H9 (cell line): ENCODE measurements at regions not wholly inside any gene's neighbourhood (a gene's known extent, or its start where the extent isn't known, plus 50 kb on each side); places are given as distances from the start of the nearest gene placed in this dataset.

Experiments
- DNase-seq: peaks from one replicate; pipeline ENCODE4 v3.0.0-alpha.2; 2017
- H2AFZ ChIP-seq: one replicate; pipeline ENCODE4 v1.6.1; 2013; ENCODE audit warnings: mild to moderate bottlenecking, low read length, control low read depth, moderate library complexity
- H2AK5ac ChIP-seq: 2 replicates; pipeline ENCODE4 v1.6.1; 2013; ENCODE audit warnings: low read length, control low read depth, mixed read lengths; ENCODE audit not compliant: insufficient read length
- H2BK120ac ChIP-seq: one replicate; pipeline ENCODE4 v1.6.1; 2013; ENCODE audit warnings: low read depth, mild to moderate bottlenecking, low read length, control low read depth, inconsistent platforms; ENCODE audit not compliant: poor library complexity, severe bottlenecking
- H2BK12ac ChIP-seq: 2 replicates; pipeline ENCODE4 v1.6.1; 2013; ENCODE audit warnings: low read length, control low read depth, mixed read lengths, low read depth; ENCODE audit not compliant: insufficient read length
- H2BK15ac ChIP-seq: 2 replicates; pipeline ENCODE4 v1.6.1; 2013; ENCODE audit warnings: low read depth, low read length, control low read depth
- H2BK20ac ChIP-seq: one replicate; pipeline ENCODE4 v1.6.1; 2013; ENCODE audit warnings: low read depth, mild to moderate bottlenecking, low read length, control low read depth, inconsistent platforms; ENCODE audit not compliant: poor library complexity, severe bottlenecking
- H2BK5ac ChIP-seq: 2 replicates; pipeline ENCODE4 v1.6.1; 2013; ENCODE audit warnings: low read length, control low read depth, mixed read lengths; ENCODE audit not compliant: insufficient read length
- H3K14ac ChIP-seq: 2 replicates; pipeline ENCODE4 v1.6.1; 2013; ENCODE audit warnings: low read length, control low read depth; ENCODE audit not compliant: insufficient read depth
- H3K18ac ChIP-seq: 2 replicates; pipeline ENCODE4 v1.6.1; 2013; ENCODE audit warnings: low read depth, mild to moderate bottlenecking, mixed read lengths, low read length, control low read depth; ENCODE audit not compliant: insufficient read length
- H3K23ac ChIP-seq: 2 replicates; pipeline ENCODE4 v1.6.1; 2013; ENCODE audit warnings: low read length, control low read depth, mixed read lengths, low read depth; ENCODE audit not compliant: insufficient read length
- H3K23me2 ChIP-seq: 2 replicates; pipeline ENCODE4 v1.6.1; 2013; ENCODE audit warnings: low read depth, mild to moderate bottlenecking, mixed read lengths, low read length, control low read depth; ENCODE audit not compliant: insufficient read length, poor library complexity, severe bottlenecking
- H3K27ac ChIP-seq: 2 replicates; pipeline ENCODE4 v1.5.1; 2013; ENCODE audit warnings: low read length, control low read depth, mixed read lengths, low read depth; ENCODE audit not compliant: insufficient read length
- H3K27me3 ChIP-seq: 2 replicates; pipeline ENCODE4 v1.6.1; 2013; ENCODE audit warnings: low read length, control low read depth, inconsistent platforms; ENCODE audit not compliant: insufficient read depth
- H3K4ac ChIP-seq: 2 replicates; pipeline ENCODE4 v1.6.1; 2013; ENCODE audit warnings: low read depth, mild to moderate bottlenecking, control low read depth, inconsistent platforms, low read length, moderate library complexity
- H3K4me1 ChIP-seq: 2 replicates; pipeline ENCODE4 v1.6.1; 2013; ENCODE audit warnings: low read length, control low read depth, inconsistent platforms; ENCODE audit not compliant: insufficient read depth
- H3K4me2 ChIP-seq: 2 replicates; pipeline ENCODE4 v1.6.1; 2013; ENCODE audit warnings: low read length, control low read depth, mixed read lengths; ENCODE audit not compliant: insufficient read length, insufficient read depth
- H3K56ac ChIP-seq: 2 replicates; pipeline ENCODE4 v1.6.1; 2013; ENCODE audit warnings: low read depth, mild to moderate bottlenecking, mixed read lengths, low read length, control low read depth; ENCODE audit not compliant: insufficient read length
- H3K79me1 ChIP-seq: 2 replicates; pipeline ENCODE4 v1.6.1; 2013; ENCODE audit warnings: low read depth, mild to moderate bottlenecking, moderate library complexity, low read length, control low read depth, inconsistent platforms; ENCODE audit not compliant: insufficient read depth, poor library complexity, severe bottlenecking
- H3K79me2 ChIP-seq: 2 replicates; pipeline ENCODE4 v1.6.1; 2013; ENCODE audit warnings: low read length, control low read depth, inconsistent platforms; ENCODE audit not compliant: insufficient read depth
- H3K9ac ChIP-seq: 2 replicates; pipeline ENCODE4 v1.6.1; 2013; ENCODE audit warnings: low read length, control low read depth, mixed read lengths; ENCODE audit not compliant: insufficient read length; ENCODE audit errors: extremely low read depth
- H3K9me3 ChIP-seq: one replicate; pipeline ENCODE4 v1.6.1; 2013; ENCODE audit warnings: low read depth, low read length, inconsistent platforms; ENCODE audit not compliant: control insufficient read depth
- H3T11ph ChIP-seq: one replicate; pipeline ENCODE4 v1.6.1; 2013; ENCODE audit warnings: mild to moderate bottlenecking, low read length, control low read depth, inconsistent platforms
- H4K20me1 ChIP-seq: one replicate; pipeline ENCODE4 v1.6.1; 2013; ENCODE audit not compliant: control insufficient read depth, insufficient read length, insufficient read depth
- H4K5ac ChIP-seq: 2 replicates; pipeline ENCODE4 v1.6.1; 2013; ENCODE audit warnings: low read depth, mild to moderate bottlenecking, mixed read lengths, low read length, control low read depth; ENCODE audit not compliant: insufficient read length
- H4K8ac ChIP-seq: replicated peaks from 2 replicates; pipeline ENCODE4 v1.6.1; 2013; ENCODE audit warnings: low read length, control low read depth, mixed read lengths, low read depth; ENCODE audit not compliant: insufficient read length
- H4K91ac ChIP-seq: 2 replicates; pipeline ENCODE4 v1.6.1; 2013; ENCODE audit warnings: low read depth, mild to moderate bottlenecking, moderate library complexity, mixed read lengths, low read length, control low read depth; ENCODE audit not compliant: insufficient read length
- H3K27ac Mint-ChIP-seq, 3 experiments: 2 replicates in 2 of 3; 3 replicates in 1 of 3; pipeline ENCODE4 v1.8.0; 2020 to 2021; ENCODE audit warnings: mixed read lengths in 3 of 3, mild to moderate bottlenecking in 1 of 3, moderate library complexity in 1 of 3
- H3K27me3 Mint-ChIP-seq: 2 replicates; pipeline ENCODE4 v1.8.0; 2021; ENCODE audit warnings: low read depth, mild to moderate bottlenecking, moderate library complexity, mixed read lengths
- H3K36me3 Mint-ChIP-seq, 3 experiments: 2 replicates in 2 of 3; 3 replicates in 1 of 3; pipeline ENCODE4 v1.8.0; 2020 to 2021; ENCODE audit warnings: low read depth in 3 of 3, mixed read lengths in 3 of 3; ENCODE audit not compliant: insufficient read depth in 1 of 3
- H3K4me1 Mint-ChIP-seq, 2 experiments: 2 replicates each; pipeline ENCODE4 v1.8.0; 2020; ENCODE audit warnings: mixed read lengths in 2 of 2
- H3K4me3 Mint-ChIP-seq, 2 experiments: 2 replicates in 1 of 2; 3 replicates in 1 of 2; pipeline ENCODE4 v1.8.0; 2020 to 2021; ENCODE audit warnings: mild to moderate bottlenecking in 2 of 2, mixed read lengths in 2 of 2, moderate library complexity in 1 of 2
- H3K9me3 Mint-ChIP-seq, 2 experiments: 2 replicates in 1 of 2; 3 replicates in 1 of 2; pipeline ENCODE4 v1.8.0; 2020; ENCODE audit warnings: mild to moderate bottlenecking in 2 of 2, mixed read lengths in 2 of 2, moderate library complexity in 1 of 2
- WGBS: extraction: QIAGEN DNeasy Blood & Tissue Kit; methylation state at CpG from one replicate; pipeline ENCODE4 v1.1.7; 2013; ENCODE audit warnings: missing lambda C conversion rate, low lambda C conversion rate, mixed read lengths; ENCODE audit not compliant: insufficient read length; ENCODE audit errors: extremely low coverage; 5-methylcytosine and 5-hydroxymethylcytosine counted together
- TF ChIP-seq, protein P1 (sequence below): fragments of 200-600 bp; sonication (generic); conservative IDR thresholded peaks from 3 replicates; pipeline ENCODE4 v1.8.0; 2021; ENCODE audit warnings: antibody characterized with exemption, mild to moderate bottlenecking

GRCh38 chr16:26710450-26710849, 356.3 kb upstream of the C16orf82 start:
- H3K4me1 Mint-ChIP-seq, result peaks cover 15 to 16% of the 10 kb centered on the region in 2 experiments
- H3K56ac ChIP-seq, result no peak overlapping the region
- H3K27ac ChIP-seq, result no peak overlapping the region
- TF ChIP-seq, protein P1, sequence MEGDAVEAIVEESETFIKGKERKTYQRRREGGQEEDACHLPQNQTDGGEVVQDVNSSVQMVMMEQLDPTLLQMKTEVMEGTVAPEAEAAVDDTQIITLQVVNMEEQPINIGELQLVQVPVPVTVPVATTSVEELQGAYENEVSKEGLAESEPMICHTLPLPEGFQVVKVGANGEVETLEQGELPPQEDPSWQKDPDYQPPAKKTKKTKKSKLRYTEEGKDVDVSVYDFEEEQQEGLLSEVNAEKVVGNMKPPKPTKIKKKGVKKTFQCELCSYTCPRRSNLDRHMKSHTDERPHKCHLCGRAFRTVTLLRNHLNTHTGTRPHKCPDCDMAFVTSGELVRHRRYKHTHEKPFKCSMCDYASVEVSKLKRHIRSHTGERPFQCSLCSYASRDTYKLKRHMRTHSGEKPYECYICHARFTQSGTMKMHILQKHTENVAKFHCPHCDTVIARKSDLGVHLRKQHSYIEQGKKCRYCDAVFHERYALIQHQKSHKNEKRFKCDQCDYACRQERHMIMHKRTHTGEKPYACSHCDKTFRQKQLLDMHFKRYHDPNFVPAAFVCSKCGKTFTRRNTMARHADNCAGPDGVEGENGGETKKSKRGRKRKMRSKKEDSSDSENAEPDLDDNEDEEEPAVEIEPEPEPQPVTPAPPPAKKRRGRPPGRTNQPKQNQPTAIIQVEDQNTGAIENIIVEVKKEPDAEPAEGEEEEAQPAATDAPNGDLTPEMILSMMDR, result no peak
- H3K4ac ChIP-seq, result no peak overlapping the region
- no peak overlapping the region for H2BK15ac ChIP-seq
- H3K4me2 ChIP-seq, result no peak overlapping the region
- H4K8ac ChIP-seq, result no peak overlapping the region
- no peaks in the 10 kb centered on the region for H4K20me1 ChIP-seq
- no peak overlapping the region for H3K18ac ChIP-seq
- no peak overlapping the region for H2BK12ac ChIP-seq
- no peaks in the 10 kb centered on the region; the same call in 1 of the 2 replicates for H3K27me3 Mint-ChIP-seq
- H3K36me3 Mint-ChIP-seq, result no peaks in the 10 kb centered on the region
- H2BK20ac ChIP-seq, result no peak overlapping the region
- H3K14ac ChIP-seq, result no peak overlapping the region
- no peak overlapping the region for H4K5ac ChIP-seq
- no peaks in the 10 kb centered on the region; the same call in 1 of the 2 replicates for H3K27me3 ChIP-seq
- H3K23me2 ChIP-seq, result no peaks in the 10 kb centered on the region
- no CpG with 5 or more reads among the region's 4 CpGs for WGBS
- H2BK5ac ChIP-seq, result no peak overlapping the region
- no peak overlapping the region for H3K23ac ChIP-seq
- no peak overlapping the region for H2BK120ac ChIP-seq
- peaks cover 3% of the 10 kb centered on the region for H3K4me1 ChIP-seq
- no peaks in the 10 kb centered on the region for H3K79me1 ChIP-seq
- DNase-seq, result no peak
- no peak overlapping the region for H2AK5ac ChIP-seq
- H3K9me3 Mint-ChIP-seq, result no peaks in the 10 kb centered on the region; a peak in 2 of 5 replicates
- H3K9ac ChIP-seq, result no peak overlapping the region
- no peak overlapping the region for H3K4me3 Mint-ChIP-seq
- no peak overlapping the region for H3K27ac Mint-ChIP-seq
- H4K91ac ChIP-seq, result no peak overlapping the region
- H3K79me2 ChIP-seq, result no peaks in the 10 kb centered on the region
- no peaks in the 10 kb centered on the region for H3K9me3 ChIP-seq
- no peak overlapping the region for H2AFZ ChIP-seq
- H3T11ph ChIP-seq, result no peak overlapping the region
